RWPE1 (cell line): ENCODE measurements at regions not wholly inside any gene's neighbourhood (a gene's known extent, or its start where the extent isn't known, plus 50 kb on each side); places are given as distances from the start of the nearest gene placed in this dataset.

ENCODE experiments used
- CTCF ChIA-PET: fragments of 350-600 bp; sonication (Branson Sonifier 250); formaldehyde crosslinking; extraction: SDS; loops from one replicate; lab custom pipeline; 2021; lab: Yijun Ruan, JAX
- POLR2A ChIA-PET: fragments of 400-600 bp; formaldehyde crosslinking; extraction: SDS; loops from one replicate; lab custom pipeline; 2020; ENCODE audit warnings: antibody characterized with exemption; ENCODE audit not compliant: low non-redundant PET; lab: Yijun Ruan, JAX
- DNase-seq: peaks from one replicate; pipeline ENCODE4 v3.0.0; 2012; ENCODE audit warnings: low spot score
- H3K27ac ChIP-seq: fragments of 450-650 bp; 2 replicates; pipeline ENCODE4 v1.5.1; 2017
- TF ChIP-seq, protein P1 (sequence below): fragments of 450-650 bp; conservative IDR thresholded peaks from 2 replicates; pipeline ENCODE4 v1.5.1; 2017; ENCODE audit warnings: low read depth, mild to moderate bottlenecking

DNA sequence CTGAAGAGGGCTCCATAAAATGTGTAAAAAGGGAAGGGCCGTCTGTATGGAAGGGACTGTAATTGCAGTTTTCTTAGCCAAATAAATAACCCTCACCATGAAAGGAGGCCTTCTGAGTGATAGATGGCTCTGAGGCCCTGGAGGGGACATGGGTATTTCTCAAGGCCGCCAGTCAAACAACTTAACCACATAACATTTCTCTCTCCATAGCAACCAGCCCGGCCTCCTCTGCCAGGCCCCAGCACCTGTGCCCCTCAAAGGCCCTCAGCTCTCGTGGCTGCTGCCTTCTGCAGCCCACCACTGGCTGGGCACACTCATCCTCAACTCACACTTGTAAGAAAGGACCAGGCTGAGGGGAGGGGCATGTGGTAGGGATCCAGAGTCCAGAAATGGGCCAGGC is 57.0 kb upstream of the GJB5 start:
- CTCF ChIA-PET = interaction anchor here (0.7 kb wide), 1 partner anchor 1130 kb away, joined by 7 read pairs; no protein-coding TSS in a partner anchor
- no peak overlapping the region for H3K27ac ChIP-seq
- DNase-seq = no peak
- TF ChIP-seq, protein P1, sequence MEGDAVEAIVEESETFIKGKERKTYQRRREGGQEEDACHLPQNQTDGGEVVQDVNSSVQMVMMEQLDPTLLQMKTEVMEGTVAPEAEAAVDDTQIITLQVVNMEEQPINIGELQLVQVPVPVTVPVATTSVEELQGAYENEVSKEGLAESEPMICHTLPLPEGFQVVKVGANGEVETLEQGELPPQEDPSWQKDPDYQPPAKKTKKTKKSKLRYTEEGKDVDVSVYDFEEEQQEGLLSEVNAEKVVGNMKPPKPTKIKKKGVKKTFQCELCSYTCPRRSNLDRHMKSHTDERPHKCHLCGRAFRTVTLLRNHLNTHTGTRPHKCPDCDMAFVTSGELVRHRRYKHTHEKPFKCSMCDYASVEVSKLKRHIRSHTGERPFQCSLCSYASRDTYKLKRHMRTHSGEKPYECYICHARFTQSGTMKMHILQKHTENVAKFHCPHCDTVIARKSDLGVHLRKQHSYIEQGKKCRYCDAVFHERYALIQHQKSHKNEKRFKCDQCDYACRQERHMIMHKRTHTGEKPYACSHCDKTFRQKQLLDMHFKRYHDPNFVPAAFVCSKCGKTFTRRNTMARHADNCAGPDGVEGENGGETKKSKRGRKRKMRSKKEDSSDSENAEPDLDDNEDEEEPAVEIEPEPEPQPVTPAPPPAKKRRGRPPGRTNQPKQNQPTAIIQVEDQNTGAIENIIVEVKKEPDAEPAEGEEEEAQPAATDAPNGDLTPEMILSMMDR = no peak
- POLR2A ChIA-PET = no interaction called here

- CTCF ChIA-PET = interaction anchor here (0.7 kb wide), 1 partner anchor 11 kb away, joined by 3 read pairs; no protein-coding TSS in a partner anchor
- no peak overlapping the region for H3K27ac ChIP-seq
- TF ChIP-seq, protein P1 = no peak
- POLR2A ChIA-PET = no interaction called here
- no peak for DNase-seq
These were observed 53.4 kb upstream of the GJB5 start for GRCh38 chr1:34701326-34702060.
